Caco-2 (cell line): ENCODE measurements at regions not wholly inside any gene's neighbourhood (a gene's known extent, or its start where the extent isn't known, plus 50 kb on each side); places are given as distances from the start of the nearest gene placed in this dataset.

ENCODE experiments used
- BruUV-seq: library from RNA; stranded (reverse); fragments of 400-500 nt; replicated peaks from 2 replicates; lab custom pipeline; 2021; lab: Mats Ljungman, UMichigan
- CTCF ChIA-PET: fragments of 300-600 bp; sonication (Branson Sonifier 250); formaldehyde crosslinking; loops from one replicate; lab custom pipeline; 2022; ENCODE audit warnings: antibody characterized with exemption; lab: Charles Lee
- POLR2A ChIA-PET: fragments of 300-600 bp; sonication (Branson Sonifier 250); formaldehyde crosslinking; loops from one replicate; lab custom pipeline; 2022; ENCODE audit warnings: antibody characterized with exemption; lab: Charles Lee
- DNase-seq, 2 experiments: peaks; one replicate each; pipeline versions ENCODE4 v3.0.0 to v3.0.0-alpha.2; 2020 to 2022
- H3K27me3 ChIP-seq: replicated peaks from 2 replicates; pipeline ENCODE4 v1.6.0; 2011; ENCODE audit warnings: low read length; ENCODE audit not compliant: control insufficient read depth, insufficient read depth
- H3K36me3 ChIP-seq: 2 replicates; pipeline ENCODE4 v1.5.1; 2011; ENCODE audit warnings: low read length; ENCODE audit not compliant: control insufficient read depth, insufficient read depth
- H3K4me1 ChIP-seq: fragments of 250-450 bp; sonication (Bioruptor Pico); 2 replicates; pipeline ENCODE4 v1.5.1; 2020; ENCODE audit warnings: mild to moderate bottlenecking
- H3K4me3 ChIP-seq: 2 replicates; pipeline ENCODE4 v1.5.1; 2011; ENCODE audit warnings: low read depth, mild to moderate bottlenecking, control low read depth, low read length
- H3K9me3 ChIP-seq: fragments of 250-450 bp; sonication (Bioruptor Pico); 2 replicates; pipeline ENCODE4 v1.5.1; 2020; ENCODE audit warnings: mild to moderate bottlenecking, moderate library complexity
- H3K27ac Mint-ChIP-seq: one replicate; pipeline ENCODE4 v1.8.0; 2022; ENCODE audit warnings: mixed read lengths; ENCODE audit not compliant: unreplicated experiment
- H3K27me3 Mint-ChIP-seq: one replicate; pipeline ENCODE4 v1.8.0; 2022; ENCODE audit warnings: mixed read lengths; ENCODE audit not compliant: insufficient read depth, unreplicated experiment
- H3K36me3 Mint-ChIP-seq: one replicate; pipeline ENCODE4 v1.8.0; 2022; ENCODE audit warnings: mild to moderate bottlenecking, mixed read lengths; ENCODE audit not compliant: insufficient read depth, unreplicated experiment
- H3K4me1 Mint-ChIP-seq: one replicate; pipeline ENCODE4 v1.8.0; 2022; ENCODE audit warnings: low read depth, mixed read lengths; ENCODE audit not compliant: unreplicated experiment
- H3K4me3 Mint-ChIP-seq: one replicate; pipeline ENCODE4 v1.8.0; 2022; ENCODE audit warnings: mild to moderate bottlenecking, moderate library complexity, mixed read lengths; ENCODE audit not compliant: unreplicated experiment
- H3K9me3 Mint-ChIP-seq: one replicate; pipeline ENCODE4 v1.8.0; 2022; ENCODE audit warnings: mixed read lengths; ENCODE audit not compliant: unreplicated experiment
- CTCF ChIP-seq, 2 experiments: fragments of 200-600 bp in 1 of 2; IDR thresholded peaks; 1 replicate in 1 of 2; 2 replicates in 1 of 2; pipeline versions ENCODE4 v1.5.1 to v1.8.0; 2011 to 2022; ENCODE audit warnings: antibody characterized with exemption in 1 of 2, control low read depth in 1 of 2, inconsistent platforms in 1 of 2, low read depth in 1 of 2, low read length in 1 of 2, mild to moderate bottlenecking in 1 of 2, moderate library complexity in 1 of 2; ENCODE audit not compliant: insufficient read depth in 1 of 2, severe bottlenecking in 1 of 2, unreplicated experiment in 1 of 2
- intact Hi-C: fragments of 100-400 bp; cut with micrococcal nuclease; formaldehyde crosslinking; loops from one replicate; pipeline ENCODE4 v1.10.0; 2022; ENCODE audit not compliant: unreplicated experiment

GRCh38 chr3:59380146-59380545 is 330.3 kb upstream of the CFAP20DC start:
- Mint-ChIP-seq H3K27ac (no peak overlapping the region), H3K4me3 (no peak overlapping the region), H3K36me3 (no peaks in the 10 kb centered on the region), H3K9me3 (no peaks in the 10 kb centered on the region), H3K27me3 (peaks cover 9% of the 10 kb centered on the region), H3K4me1 (no peaks in the 10 kb centered on the region)
- CTCF ChIA-PET: no interaction called here
- Histone ChIP-seq H3K4me1 (no peaks in the 10 kb centered on the region), H3K4me3 (no peak overlapping the region), H3K9me3 (no peaks in the 10 kb centered on the region), H3K36me3 (no peaks in the 10 kb centered on the region), H3K27me3 (no peaks in the 10 kb centered on the region; the same call in 1 of the 2 replicates)
- POLR2A ChIA-PET: no interaction called here
- no TSS peak for BruUV-seq
- DNase-seq: no peak
- intact Hi-C loops: no loop called here
- no peak for TF ChIP-seq CTCF (IDR thresholded peaks at IDR 0.05; ENCODE audit: insufficient read depth in 1 of 2, low read depth in 1 of 2, low read length in 1 of 2, severe bottlenecking in 1 of 2, unreplicated experiment in 1 of 2)

GRCh38 chr3:59374818-59375211 is 325.0 kb upstream of the CFAP20DC start:
- H3K4me3 ChIP-seq: no peak overlapping the region

DNA sequence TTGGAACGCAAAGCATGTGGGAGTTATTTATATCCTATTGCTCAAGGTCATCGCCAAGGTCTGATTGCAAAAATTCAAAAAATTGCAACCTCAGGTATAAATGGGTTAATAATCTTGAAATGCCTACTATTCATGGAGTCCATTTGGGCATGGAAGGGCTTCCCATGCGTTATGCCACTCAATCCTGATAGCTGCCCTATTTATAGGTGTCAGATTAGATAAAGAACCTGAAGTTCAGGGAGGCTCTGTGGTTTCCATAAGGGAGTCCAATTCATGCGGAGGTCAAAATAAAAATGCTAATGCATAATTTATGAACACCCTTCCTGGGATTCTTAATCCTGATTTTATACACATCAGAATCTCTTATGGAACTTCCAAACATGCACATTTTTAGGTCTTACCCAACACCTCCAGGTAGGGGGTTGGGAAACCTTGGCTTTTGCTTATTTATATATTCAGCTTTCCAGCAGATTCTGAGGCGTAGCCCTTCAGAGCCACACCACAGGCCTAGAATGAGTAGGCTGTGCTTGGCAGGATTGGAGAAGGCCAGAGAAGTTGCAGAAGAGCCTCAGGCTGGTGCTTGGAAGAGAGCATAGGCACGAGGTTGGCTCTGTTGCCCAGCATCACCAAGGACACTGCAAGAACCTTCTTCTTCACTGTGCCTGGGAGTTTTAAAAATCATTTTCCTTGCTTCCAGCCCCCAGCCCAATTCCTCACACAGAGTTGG is 324.4 kb upstream of the CFAP20DC start:
- BruUV-seq: no TSS peak

More at GRCh38 chr3:59374818-59375211, 325.0 kb upstream of the CFAP20DC start:
- TF ChIP-seq CTCF (IDR thresholded peaks at IDR 0.05; ENCODE audit: insufficient read depth in 1 of 2, low read depth in 1 of 2, low read length in 1 of 2, severe bottlenecking in 1 of 2, unreplicated experiment in 1 of 2): no peak
- Mint-ChIP-seq H3K36me3 (no peaks in the 10 kb centered on the region), H3K4me3 (no peak overlapping the region), H3K27ac (no peak overlapping the region), H3K4me1 (no peaks in the 10 kb centered on the region), H3K27me3 (peaks cover 12% of the 10 kb centered on the region), H3K9me3 (no peaks in the 10 kb centered on the region)
- Histone ChIP-seq H3K36me3 (no peaks in the 10 kb centered on the region), H3K4me1 (no peaks in the 10 kb centered on the region), H3K27me3 (no peaks in the 10 kb centered on the region; the same call in 1 of the 2 replicates), H3K9me3 (no peaks in the 10 kb centered on the region)
- intact Hi-C loops: no loop called here
- ChIA-PET CTCF (no interaction called here), POLR2A (no interaction called here)
- BruUV-seq: no TSS peak
- DNase-seq: no peak

More for the DNA sequence above, 324.4 kb upstream of the CFAP20DC start:
- no peak for DNase-seq
- CTCF ChIA-PET: no interaction called here
- Histone ChIP-seq H3K4me3 (no peak overlapping the region), H3K4me1 (no peaks in the 10 kb centered on the region), H3K27me3 (no peaks in the 10 kb centered on the region; the same call in 1 of the 2 replicates), H3K36me3 (no peaks in the 10 kb centered on the region), H3K9me3 (no peaks in the 10 kb centered on the region)
- no peak for TF ChIP-seq CTCF (IDR thresholded peaks at IDR 0.05; ENCODE audit: insufficient read depth in 1 of 2, low read depth in 1 of 2, low read length in 1 of 2, severe bottlenecking in 1 of 2, unreplicated experiment in 1 of 2)
- Mint-ChIP-seq H3K27me3 (peaks cover 16% of the 10 kb centered on the region), H3K4me1 (no peaks in the 10 kb centered on the region), H3K27ac (no peak overlapping the region), H3K9me3 (no peaks in the 10 kb centered on the region), H3K4me3 (no peak overlapping the region), H3K36me3 (no peaks in the 10 kb centered on the region)
- intact Hi-C loops: no loop called here
- POLR2A ChIA-PET: no interaction called here
